ENCODE measurements at regions not wholly inside any gene's neighbourhood (a gene's known extent, or its start where the extent isn't known, plus 50 kb on each side); places are given as distances from the start of the nearest gene placed in this dataset.

- CTCF ChIA-PET (ENCODE audit: low intra/inter-chr PET ratio), result no interaction called here
- TF ChIP-seq CCAR2 (IDR thresholded peaks at IDR 0.05; ENCODE audit: low read depth, low read length) (no peak), ZNF589 (CRISPR knock-in tag; IDR thresholded peaks at IDR 0.05; ENCODE audit: low read depth) (no peak; the same call in 1 of the 2 replicates), THAP7 (CRISPR knock-in tag; IDR thresholded peaks at IDR 0.05) (no peak), THRA (IDR thresholded peaks at IDR 0.05) (no peak), NFATC3 (IDR thresholded peaks at IDR 0.05) (no peak), MAFG (tag; conservative IDR thresholded peaks at IDR 0.05) (0 out of 2 replicates have a peak, but pooled peaks have one; percentile 14), NR2C1 (IDR thresholded peaks at IDR 0.05) (no peak), NR2C1 (tag; IDR thresholded peaks at IDR 0.05) (peak; percentile 78), TEAD4 (IDR thresholded peaks at IDR 0.05; ENCODE audit: low read length) (no peak), TEAD4 (CRISPR knock-in tag; IDR thresholded peaks at IDR 0.05; ENCODE audit: borderline replicate concordance) (no peak), DEAF1 (CRISPR knock-in tag; IDR thresholded peaks at IDR 0.05) (no peak), ATF2 (CRISPR knock-in tag; IDR thresholded peaks at IDR 0.05) (no peak), ZNF41 (CRISPR knock-in tag; conservative IDR thresholded peaks at IDR 0.05) (no peak), FOXA1 (IDR thresholded peaks at IDR 0.05; ENCODE audit: borderline replicate concordance) (no peak), MEF2A (IDR thresholded peaks at IDR 0.05; ENCODE audit: control insufficient read depth, low read depth, low read length) (no peak), ZNF23 (CRISPR knock-in tag; IDR thresholded peaks at IDR 0.05) (no peak)
These were observed 72.5 kb upstream of the TNFSF18 start for GRCh38 chr1:173122958-173123852.

More at GRCh38 chr1:173122958-173123852, 72.5 kb upstream of the TNFSF18 start:
- Histone ChIP-seq H2AFZ (ENCODE audit: low read depth, low read length) (peak overlapping the region; percentile 49), H3K9ac (ENCODE audit: insufficient read depth in 1 of 2, low read depth in 2 of 2, low read length in 2 of 2) (peak overlapping the region in 1 of 2 experiments; percentile 10; a peak in 1 of 4 replicates), H3K4me3 (no peak overlapping the region), H3K9me3 (replicated peaks; ENCODE audit: control insufficient read depth, insufficient read depth, low read depth, low read length) (no peaks in the 10 kb centered on the region), H3K79me2 (ENCODE audit: control insufficient read depth, insufficient read depth, low read length) (no peaks in the 10 kb centered on the region), H3K9me1 (ENCODE audit: control insufficient read depth, insufficient read depth, low read length) (no peaks in the 10 kb centered on the region), H3K27ac (ENCODE audit: extremely low read depth, low read depth, low read length) (no peak overlapping the region), H3K4me1 (replicated peaks in 1 of 2; ENCODE audit: control insufficient read depth in 2 of 2, insufficient read depth in 2 of 2, low read length in 2 of 2) (no peaks in the 10 kb centered on the region), H3K36me3 (ENCODE audit: control insufficient read depth, insufficient read depth, low read length) (no peaks in the 10 kb centered on the region), H3K27me3 (ENCODE audit: control insufficient read depth in 2 of 2, insufficient read depth in 2 of 2, low read length in 2 of 2) (peaks cover 3 to 9% of the 10 kb centered on the region in 2 experiments; a peak in 2 of 5 replicates), H4K20me1 (replicated peaks; ENCODE audit: control insufficient read depth, insufficient read depth, low read length) (no peaks in the 10 kb centered on the region), H3K4me2 (ENCODE audit: insufficient read depth, low read length) (peak overlapping the region; percentile 37; the same call in 1 of the 2 replicates)
- intact Hi-C loops (cut with micrococcal nuclease) (no loop called here), in situ Hi-C loops (cut with MboI) (no loop called here)
- ATAC-seq, result peak; percentile 73
- BruUV-seq (replicated peaks), result no TSS peak
- peak in 1 of 4 experiments; percentile 4 for DNase-seq (ENCODE audit: extremely low read depth in 1 of 4, low spot score in 3 of 4)
- POLR2A ChIA-PET, result interaction anchor here (0.8 kb wide), 1 partner anchor 26 kb away, joined by 3 read pairs; no protein-coding TSS in a partner anchor
- WGBS (ENCODE audit: insufficient coverage, low coverage, missing lambda C conversion rate), result 14% methylated on average over 12 of the region's 12 CpGs
- FAIRE-seq, result no peak

Measured in K562 (cell line).